ENCODE measurements at regions not wholly inside any gene's neighbourhood (a gene's known extent, or its start where the extent isn't known, plus 50 kb on each side); places are given as distances from the start of the nearest gene placed in this dataset.

GRCh38 chr10:6305401-6306321, 102.9 kb downstream of the PFKFB3 start:
- DNase-seq, result no peak

DNA sequence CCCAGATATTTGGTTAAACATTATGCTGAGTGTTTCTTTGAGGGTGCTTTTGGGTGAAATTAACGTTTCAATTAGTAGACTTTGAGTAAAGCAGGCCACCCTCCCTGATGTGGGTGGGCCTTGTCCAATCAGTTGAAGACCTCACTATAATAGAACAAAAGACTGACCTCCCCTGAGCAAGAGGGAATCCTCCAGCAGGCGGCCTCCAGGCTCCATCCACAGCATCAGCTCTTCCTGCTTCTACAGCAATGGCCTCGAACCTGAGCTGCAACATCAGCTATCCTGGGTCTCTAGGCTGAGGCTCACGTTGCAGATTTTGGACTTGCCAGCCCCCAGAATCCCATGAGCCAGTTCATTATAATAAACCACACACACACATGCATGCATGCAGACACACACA, 104.2 kb downstream of the PFKFB3 start:
- no peak for DNase-seq

DNA sequence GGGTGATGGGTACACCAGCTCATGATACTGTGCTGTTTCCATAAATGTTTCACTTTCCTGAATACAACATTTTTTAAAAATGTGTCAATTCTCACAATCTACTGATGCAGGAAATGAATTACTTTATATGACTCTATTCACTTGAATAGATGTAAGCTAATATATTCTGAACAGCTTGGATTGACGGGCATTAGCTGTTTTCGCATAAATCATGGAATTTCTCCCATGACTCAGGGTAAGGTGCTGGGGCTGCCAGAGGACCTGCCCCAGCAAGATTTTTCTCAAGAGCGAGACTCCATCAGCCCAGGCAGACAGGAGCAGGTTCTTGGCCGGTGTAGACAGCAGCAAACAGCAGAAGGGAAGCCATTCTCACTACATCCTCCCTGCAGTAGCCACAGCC, 107.1 kb downstream of the PFKFB3 start:
- no peak for DNase-seq

DNA sequence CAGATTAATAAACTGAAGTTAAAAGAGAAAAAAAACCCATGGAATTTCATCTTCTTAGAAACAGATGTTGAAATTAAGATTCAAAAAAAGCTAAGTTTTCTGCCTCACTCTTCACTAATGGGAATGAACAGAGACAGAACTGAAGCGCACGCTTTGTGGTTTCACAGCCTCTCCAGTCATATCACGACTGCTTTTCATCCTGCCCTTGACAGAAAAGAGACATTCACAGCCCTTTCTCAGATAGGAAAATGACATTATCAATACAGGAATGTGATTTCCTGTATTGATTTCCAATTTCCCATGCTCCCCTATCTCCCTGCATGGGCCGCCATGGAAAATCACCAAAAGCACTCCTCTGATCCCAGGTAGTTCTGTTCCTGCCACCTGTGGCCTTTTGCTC, 108.2 kb downstream of the PFKFB3 start:
- DNase-seq, result no peak

GRCh38 chr10:6311700-6312330, 109.1 kb downstream of the PFKFB3 start:
- DNase-seq, result no peak

GRCh38 chr10:6312636-6313035, 109.9 kb downstream of the PFKFB3 start:
- DNase-seq, result no peak

GRCh38 chr10:6313111-6313895, 110.6 kb downstream of the PFKFB3 start:
- no peak for DNase-seq

GRCh38 chr10:6314620-6315205, 112.0 kb downstream of the PFKFB3 start:
- no peak for DNase-seq

- no peak for DNase-seq
These were observed 116.4 kb downstream of the PFKFB3 start for GRCh38 chr10:6319119-6319518.

- no peak for DNase-seq
These were observed 117.7 kb downstream of the PFKFB3 start for GRCh38 chr10:6320320-6321010.

- DNase-seq, result no peak
These were observed 119.1 kb downstream of the PFKFB3 start for GRCh38 chr10:6321880-6322279.

GRCh38 chr10:6322805-6323204, 120.1 kb downstream of the PFKFB3 start:
- DNase-seq, result no peak

DNA sequence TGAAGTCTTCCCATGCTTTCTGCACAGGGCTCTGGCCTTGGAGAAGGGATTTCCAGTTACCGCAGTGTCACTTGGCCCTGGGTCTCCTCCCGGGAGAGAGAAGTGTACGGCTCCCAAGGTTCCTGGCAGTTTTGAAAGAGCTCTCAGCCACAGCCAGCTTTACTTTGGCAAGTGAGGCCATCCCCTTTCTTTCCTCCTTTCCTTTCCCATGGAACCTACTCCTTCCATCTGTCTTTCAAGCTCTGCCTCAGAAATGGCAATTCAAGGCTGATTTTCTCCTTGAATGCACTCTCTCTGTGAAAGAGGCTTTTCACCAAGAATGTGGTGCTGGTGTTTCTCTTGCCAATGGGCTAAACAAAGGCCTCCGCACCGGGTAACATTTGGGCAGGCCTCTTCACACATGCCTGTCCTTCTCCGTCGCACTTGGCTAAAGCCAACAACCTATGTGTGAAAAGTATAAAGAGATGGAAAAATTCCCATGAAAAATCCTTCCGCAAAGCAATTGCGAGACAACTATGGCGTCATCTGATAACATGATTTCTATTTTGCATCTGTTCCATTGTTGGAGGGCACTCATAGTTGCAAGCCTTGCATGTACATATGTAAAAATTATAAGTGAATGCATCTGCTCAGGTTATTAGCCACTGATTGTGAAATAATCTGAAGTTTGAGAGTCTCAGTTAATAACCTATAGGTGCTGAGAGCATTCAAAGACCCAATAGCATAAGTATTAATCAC, 125.4 kb downstream of the PFKFB3 start:
- no peak for DNase-seq

DNA sequence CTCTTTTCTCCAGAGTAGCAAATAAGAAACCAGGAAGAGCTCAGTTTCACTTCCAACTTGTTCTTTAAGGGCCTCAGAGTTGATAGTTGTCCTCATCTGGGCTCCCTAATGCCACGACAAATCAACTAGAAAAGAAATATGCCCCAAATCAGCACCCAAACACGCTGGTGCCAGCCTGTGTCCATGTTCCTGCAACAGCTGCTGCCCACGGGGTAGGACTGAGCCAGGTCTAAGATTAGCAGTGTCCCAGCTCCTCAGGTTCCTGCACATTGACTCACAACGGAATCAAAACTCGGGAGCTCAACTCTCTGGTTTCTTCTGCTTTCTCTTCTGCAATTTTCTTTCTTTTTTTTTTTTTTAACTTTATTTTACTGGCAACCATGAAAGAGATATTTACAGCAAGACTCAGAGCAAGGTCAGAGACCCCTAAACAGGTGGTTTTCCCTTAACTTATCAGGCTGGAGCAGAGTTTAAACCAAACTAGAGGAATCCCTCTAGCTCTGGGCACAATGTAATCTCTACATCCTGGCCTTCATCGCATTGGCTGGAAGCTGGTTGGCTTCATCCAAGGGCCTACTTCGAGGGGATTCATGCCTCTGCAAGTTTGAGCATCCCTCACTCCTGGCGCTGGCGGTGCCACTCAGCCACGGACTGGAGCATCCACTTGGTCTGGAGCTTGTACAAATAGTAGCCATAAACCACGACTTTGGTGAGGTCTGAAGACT, 126.1 kb downstream of the PFKFB3 start:
- DNase-seq, result no peak

DNA sequence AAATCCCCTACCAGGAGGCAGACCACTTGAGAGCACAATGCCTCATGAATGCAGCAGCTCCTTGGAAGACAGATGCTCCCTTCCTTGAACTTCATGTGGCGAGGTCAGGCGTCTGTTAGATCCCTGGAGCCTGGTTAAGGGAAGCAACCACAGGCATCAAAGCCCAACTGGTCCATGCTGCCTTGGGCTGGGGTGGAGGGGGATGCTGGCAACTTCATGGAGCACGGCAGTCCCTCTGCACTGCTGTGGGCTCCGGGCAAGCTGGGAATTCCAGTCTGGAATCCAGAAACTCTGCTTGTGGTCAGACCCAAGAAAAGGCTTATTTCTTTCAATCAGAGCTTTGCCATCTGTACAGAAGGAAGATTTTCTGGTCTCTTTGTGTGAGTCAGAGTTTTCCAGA, 130.4 kb downstream of the PFKFB3 start:
- DNase-seq, result no peak

- no peak for DNase-seq
These were observed 131.2 kb downstream of the PFKFB3 start for GRCh38 chr10:6333973-6334372.

DNA sequence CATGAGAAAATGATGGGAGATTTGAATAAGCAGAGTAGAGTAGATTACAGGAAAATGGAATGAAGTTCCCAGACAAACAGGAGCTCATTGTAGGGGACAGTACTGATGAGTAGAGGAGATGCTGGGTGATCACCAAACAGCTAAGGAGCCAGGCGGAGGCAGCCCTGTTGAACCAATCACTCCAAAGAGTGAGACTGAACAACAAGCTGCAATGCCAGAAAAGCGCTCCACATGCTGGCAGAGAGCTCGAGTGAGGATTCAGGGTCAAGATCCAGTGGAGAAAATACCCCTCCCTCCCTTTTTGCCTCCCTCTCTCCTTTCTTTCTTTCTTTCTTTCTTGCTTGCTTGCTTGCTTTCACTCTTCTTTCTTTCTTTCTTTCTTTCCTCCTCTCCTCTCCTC, 133.3 kb downstream of the PFKFB3 start:
- no peak for DNase-seq

DNA sequence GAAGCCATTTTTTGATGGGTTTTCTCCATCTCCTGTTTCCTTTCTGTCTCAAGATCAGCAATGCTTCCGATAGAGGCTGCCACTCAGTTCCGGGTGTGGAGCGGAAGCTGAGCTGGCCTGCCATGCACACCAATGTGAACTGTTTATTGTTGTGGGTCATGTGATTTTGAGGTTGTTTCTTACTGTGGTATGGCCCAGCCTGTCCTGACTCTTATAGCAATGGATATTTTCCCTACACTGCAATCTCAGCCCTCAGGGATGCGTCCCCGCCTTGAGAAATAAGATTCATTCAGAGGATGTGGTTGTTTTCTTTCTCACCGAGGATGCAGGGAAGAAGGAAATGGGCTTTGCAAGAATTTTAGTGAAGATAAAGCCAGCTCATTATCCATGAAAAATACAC, 134.7 kb downstream of the PFKFB3 start:
- DNase-seq, result no peak

DNA sequence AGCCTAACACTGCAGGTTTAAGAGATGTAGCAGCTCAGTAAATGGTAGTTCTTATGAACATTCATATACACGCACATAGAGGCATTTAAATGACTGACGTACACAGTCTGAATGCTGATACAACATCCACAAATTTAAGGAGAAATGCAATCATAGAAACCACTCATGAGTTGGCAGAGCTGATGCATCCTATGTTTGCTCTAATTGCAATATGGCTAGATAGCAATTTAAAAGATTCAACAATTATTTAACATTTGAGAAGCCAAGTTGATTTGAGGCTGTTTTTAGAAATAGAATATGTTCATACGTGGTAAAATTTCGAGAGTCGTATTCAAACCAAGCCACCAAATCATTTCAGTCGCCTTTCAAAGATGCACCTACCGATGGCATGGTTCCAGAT, 135.6 kb downstream of the PFKFB3 start:
- no peak for DNase-seq

GRCh38 chr10:6339891-6340290, 137.2 kb downstream of the PFKFB3 start:
- DNase-seq, result no peak

GRCh38 chr10:6342096-6342685, 139.5 kb downstream of the PFKFB3 start:
- no peak for DNase-seq

All from NK-92 treated with Interleukin-12 subunit alpha and Interleukin-12 subunit beta, amount 100 ng/mL, for 24 hours (cell line).